ENCODE measurements at regions not wholly inside any gene's neighbourhood (a gene's known extent, or its start where the extent isn't known, plus 50 kb on each side); places are given as distances from the start of the nearest gene placed in this dataset.

DNA sequence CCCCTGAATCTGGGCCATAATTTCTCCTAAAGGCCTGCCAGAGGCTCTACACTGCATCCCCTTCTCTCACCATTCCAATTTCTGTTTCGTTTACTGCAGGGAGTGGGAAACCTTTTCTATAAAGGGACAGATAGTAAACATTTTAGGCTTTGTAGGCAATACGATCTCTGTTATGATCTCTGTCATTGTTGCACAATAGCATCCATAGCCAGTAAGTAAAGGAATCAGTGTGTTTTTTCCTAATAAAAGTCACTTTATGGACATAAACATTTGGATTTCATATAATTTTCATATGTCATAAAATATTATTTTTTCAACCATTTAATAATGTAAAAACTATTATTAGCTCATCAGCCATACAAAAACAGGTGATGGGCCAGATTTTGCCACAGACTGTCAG is 531.7 kb downstream of the DSC3 start (continued):
- TF ChIP-seq, protein P1, sequence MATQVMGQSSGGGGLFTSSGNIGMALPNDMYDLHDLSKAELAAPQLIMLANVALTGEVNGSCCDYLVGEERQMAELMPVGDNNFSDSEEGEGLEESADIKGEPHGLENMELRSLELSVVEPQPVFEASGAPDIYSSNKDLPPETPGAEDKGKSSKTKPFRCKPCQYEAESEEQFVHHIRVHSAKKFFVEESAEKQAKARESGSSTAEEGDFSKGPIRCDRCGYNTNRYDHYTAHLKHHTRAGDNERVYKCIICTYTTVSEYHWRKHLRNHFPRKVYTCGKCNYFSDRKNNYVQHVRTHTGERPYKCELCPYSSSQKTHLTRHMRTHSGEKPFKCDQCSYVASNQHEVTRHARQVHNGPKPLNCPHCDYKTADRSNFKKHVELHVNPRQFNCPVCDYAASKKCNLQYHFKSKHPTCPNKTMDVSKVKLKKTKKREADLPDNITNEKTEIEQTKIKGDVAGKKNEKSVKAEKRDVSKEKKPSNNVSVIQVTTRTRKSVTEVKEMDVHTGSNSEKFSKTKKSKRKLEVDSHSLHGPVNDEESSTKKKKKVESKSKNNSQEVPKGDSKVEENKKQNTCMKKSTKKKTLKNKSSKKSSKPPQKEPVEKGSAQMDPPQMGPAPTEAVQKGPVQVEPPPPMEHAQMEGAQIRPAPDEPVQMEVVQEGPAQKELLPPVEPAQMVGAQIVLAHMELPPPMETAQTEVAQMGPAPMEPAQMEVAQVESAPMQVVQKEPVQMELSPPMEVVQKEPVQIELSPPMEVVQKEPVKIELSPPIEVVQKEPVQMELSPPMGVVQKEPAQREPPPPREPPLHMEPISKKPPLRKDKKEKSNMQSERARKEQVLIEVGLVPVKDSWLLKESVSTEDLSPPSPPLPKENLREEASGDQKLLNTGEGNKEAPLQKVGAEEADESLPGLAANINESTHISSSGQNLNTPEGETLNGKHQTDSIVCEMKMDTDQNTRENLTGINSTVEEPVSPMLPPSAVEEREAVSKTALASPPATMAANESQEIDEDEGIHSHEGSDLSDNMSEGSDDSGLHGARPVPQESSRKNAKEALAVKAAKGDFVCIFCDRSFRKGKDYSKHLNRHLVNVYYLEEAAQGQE (tag by site-specific recombination; IDR thresholded peaks at IDR 0.05) = no peak
- TF ChIP-seq ZNF707 (tag by site-specific recombination; IDR thresholded peaks at IDR 0.05) (no peak), ZNF121 (tag by site-specific recombination; IDR thresholded peaks at IDR 0.05) (no peak)

DNA sequence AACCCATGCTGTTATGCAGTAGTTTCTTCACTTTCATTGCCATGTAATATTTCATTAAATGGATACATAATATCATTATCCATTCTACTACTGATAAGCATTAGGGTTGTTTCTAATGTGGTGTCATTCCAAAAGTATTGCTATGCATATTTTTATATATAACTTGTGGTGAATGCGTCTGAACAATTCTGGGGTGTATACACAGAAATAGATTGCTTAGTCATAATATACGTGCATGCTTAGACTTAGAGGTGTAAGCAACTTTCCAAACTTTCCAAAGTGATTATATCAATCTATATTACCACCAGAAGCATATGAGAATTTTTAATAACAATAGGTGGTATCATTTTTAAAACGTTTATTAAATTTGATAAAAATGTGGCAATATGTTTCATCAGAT is 540.9 kb downstream of the DSC3 start:
- Histone ChIP-seq H3K4me3 (ENCODE audit: low read depth, low read length) (no peak overlapping the region), H3K4me1 (ENCODE audit: control insufficient read depth, insufficient read depth, low read length) (no peaks in the 10 kb centered on the region), H3K27ac (ENCODE audit: extremely low read depth, low read depth, low read length) (no peak overlapping the region), H3K36me3 (ENCODE audit: control insufficient read depth in 2 of 2, insufficient read depth in 1 of 2, low read length in 2 of 2) (no peaks in the 10 kb centered on the region), H3K9me3 (ENCODE audit: control insufficient read depth, insufficient read depth, low read depth, low read length) (no peaks in the 10 kb centered on the region)
- ChIA-PET POLR2A (no interaction called here), CTCF (no interaction called here)
- no peak for TF ChIP-seq ZNF843 (tag by site-specific recombination; IDR thresholded peaks at IDR 0.05)
- no peak for TF ChIP-seq ZNF10 (tag by site-specific recombination; IDR thresholded peaks at IDR 0.05)
- TF ChIP-seq, protein P2, sequence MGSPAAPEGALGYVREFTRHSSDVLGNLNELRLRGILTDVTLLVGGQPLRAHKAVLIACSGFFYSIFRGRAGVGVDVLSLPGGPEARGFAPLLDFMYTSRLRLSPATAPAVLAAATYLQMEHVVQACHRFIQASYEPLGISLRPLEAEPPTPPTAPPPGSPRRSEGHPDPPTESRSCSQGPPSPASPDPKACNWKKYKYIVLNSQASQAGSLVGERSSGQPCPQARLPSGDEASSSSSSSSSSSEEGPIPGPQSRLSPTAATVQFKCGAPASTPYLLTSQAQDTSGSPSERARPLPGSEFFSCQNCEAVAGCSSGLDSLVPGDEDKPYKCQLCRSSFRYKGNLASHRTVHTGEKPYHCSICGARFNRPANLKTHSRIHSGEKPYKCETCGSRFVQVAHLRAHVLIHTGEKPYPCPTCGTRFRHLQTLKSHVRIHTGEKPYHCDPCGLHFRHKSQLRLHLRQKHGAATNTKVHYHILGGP (tag by site-specific recombination; IDR thresholded peaks at IDR 0.05) = no peak
- TF ChIP-seq ZNF670 (tag by site-specific recombination; IDR thresholded peaks at IDR 0.05; ENCODE audit: low read depth) = no peak
- TF ChIP-seq REPIN1 (tag by site-specific recombination; IDR thresholded peaks at IDR 0.05; ENCODE audit: low read depth) = no peak
- no peak for TF ChIP-seq KLF8 (tag by site-specific recombination; IDR thresholded peaks at IDR 0.05)
- TF ChIP-seq ZNF112 (tag by site-specific recombination; IDR thresholded peaks at IDR 0.05) = no peak
- no peak for TF ChIP-seq HOXC10 (CRISPR knock-in tag; IDR thresholded peaks at IDR 0.05)
- TF ChIP-seq ZNF664 (tag by site-specific recombination; IDR thresholded peaks at IDR 0.05) = no peak
- no peak for TF ChIP-seq ZNF654 (tag by site-specific recombination; IDR thresholded peaks at IDR 0.05; ENCODE audit: low read depth)
- TF ChIP-seq ZNF521 (tag by site-specific recombination; IDR thresholded peaks at IDR 0.05) = no peak
- TF ChIP-seq, protein P3, sequence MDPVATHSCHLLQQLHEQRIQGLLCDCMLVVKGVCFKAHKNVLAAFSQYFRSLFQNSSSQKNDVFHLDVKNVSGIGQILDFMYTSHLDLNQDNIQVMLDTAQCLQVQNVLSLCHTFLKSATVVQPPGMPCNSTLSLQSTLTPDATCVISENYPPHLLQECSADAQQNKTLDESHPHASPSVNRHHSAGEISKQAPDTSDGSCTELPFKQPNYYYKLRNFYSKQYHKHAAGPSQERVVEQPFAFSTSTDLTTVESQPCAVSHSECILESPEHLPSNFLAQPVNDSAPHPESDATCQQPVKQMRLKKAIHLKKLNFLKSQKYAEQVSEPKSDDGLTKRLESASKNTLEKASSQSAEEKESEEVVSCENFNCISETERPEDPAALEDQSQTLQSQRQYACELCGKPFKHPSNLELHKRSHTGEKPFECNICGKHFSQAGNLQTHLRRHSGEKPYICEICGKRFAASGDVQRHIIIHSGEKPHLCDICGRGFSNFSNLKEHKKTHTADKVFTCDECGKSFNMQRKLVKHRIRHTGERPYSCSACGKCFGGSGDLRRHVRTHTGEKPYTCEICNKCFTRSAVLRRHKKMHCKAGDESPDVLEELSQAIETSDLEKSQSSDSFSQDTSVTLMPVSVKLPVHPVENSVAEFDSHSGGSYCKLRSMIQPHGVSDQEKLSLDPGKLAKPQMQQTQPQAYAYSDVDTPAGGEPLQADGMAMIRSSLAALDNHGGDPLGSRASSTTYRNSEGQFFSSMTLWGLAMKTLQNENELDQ (tag by site-specific recombination; IDR thresholded peaks at IDR 0.05; ENCODE audit: low read depth) = no peak
- no peak for TF ChIP-seq GLIS2 (tag by site-specific recombination; IDR thresholded peaks at IDR 0.05)
- no peak for TF ChIP-seq ZNF140 (tag by site-specific recombination; IDR thresholded peaks at IDR 0.05)
- TF ChIP-seq, protein P4, sequence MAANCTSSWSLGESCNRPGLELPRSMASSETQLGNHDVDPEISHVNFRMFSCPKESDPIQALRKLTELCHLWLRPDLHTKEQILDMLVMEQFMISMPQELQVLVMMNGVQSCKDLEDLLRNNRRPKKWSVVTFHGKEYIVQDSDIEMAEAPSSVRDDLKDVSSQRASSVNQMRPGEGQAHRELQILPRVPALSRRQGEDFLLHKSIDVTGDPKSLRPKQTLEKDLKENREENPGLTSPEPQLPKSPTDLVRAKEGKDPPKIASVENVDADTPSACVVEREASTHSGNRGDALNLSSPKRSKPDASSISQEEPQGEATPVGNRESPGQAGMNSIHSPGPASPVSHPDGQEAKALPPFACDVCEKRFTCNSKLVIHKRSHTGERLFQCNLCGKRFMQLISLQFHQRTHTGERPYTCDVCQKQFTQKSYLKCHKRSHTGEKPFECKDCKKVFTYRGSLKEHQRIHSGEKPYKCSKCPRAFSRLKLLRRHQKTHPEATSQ (tag by site-specific recombination; IDR thresholded peaks at IDR 0.05) = no peak
- no peak for TF ChIP-seq ZNF596 (tag by site-specific recombination; IDR thresholded peaks at IDR 0.05)
- TF ChIP-seq, protein P5, sequence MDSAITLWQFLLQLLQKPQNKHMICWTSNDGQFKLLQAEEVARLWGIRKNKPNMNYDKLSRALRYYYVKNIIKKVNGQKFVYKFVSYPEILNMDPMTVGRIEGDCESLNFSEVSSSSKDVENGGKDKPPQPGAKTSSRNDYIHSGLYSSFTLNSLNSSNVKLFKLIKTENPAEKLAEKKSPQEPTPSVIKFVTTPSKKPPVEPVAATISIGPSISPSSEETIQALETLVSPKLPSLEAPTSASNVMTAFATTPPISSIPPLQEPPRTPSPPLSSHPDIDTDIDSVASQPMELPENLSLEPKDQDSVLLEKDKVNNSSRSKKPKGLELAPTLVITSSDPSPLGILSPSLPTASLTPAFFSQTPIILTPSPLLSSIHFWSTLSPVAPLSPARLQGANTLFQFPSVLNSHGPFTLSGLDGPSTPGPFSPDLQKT (IDR thresholded peaks at IDR 0.05; ENCODE audit: borderline replicate concordance, low read depth, low read length) = no peak
- TF ChIP-seq, protein P6, sequence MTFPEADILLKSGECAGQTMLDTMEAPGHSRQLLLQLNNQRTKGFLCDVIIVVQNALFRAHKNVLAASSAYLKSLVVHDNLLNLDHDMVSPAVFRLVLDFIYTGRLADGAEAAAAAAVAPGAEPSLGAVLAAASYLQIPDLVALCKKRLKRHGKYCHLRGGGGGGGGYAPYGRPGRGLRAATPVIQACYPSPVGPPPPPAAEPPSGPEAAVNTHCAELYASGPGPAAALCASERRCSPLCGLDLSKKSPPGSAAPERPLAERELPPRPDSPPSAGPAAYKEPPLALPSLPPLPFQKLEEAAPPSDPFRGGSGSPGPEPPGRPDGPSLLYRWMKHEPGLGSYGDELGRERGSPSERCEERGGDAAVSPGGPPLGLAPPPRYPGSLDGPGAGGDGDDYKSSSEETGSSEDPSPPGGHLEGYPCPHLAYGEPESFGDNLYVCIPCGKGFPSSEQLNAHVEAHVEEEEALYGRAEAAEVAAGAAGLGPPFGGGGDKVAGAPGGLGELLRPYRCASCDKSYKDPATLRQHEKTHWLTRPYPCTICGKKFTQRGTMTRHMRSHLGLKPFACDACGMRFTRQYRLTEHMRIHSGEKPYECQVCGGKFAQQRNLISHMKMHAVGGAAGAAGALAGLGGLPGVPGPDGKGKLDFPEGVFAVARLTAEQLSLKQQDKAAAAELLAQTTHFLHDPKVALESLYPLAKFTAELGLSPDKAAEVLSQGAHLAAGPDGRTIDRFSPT (tag by site-specific recombination; IDR thresholded peaks at IDR 0.05) = no peak
